Right lobe of liver (tissue), 6 donors: ENCODE measurements at regions not wholly inside any gene's neighbourhood (a gene's known extent, or its start where the extent isn't known, plus 50 kb on each side); places are given as distances from the start of the nearest gene placed in this dataset.
A peak's percentile ranks its signal among the peaks of the same experiment; 100 is the strongest.

ENCODE experiments used
- ATAC-seq, 4 donors: fragments of 200-7000 bp; cut with Tn5 transposase; one replicate each; pipeline ENCODE4 v1.9.1; 2020; ENCODE audit warnings: mild to moderate bottlenecking in 4 of 4, moderate library complexity in 4 of 4
- DNase-seq, 3 donors: peaks; one replicate each; pipeline ENCODE4 v3.0.0-alpha.2; 2020
- H3K27ac ChIP-seq, 3 donors: fragments of 200-600 bp; one replicate each; pipeline ENCODE4 v1.8.0; 2022
- H3K27me3 ChIP-seq, 2 donors: fragments of 200-600 bp; one replicate each; pipeline ENCODE4 v1.8.0; 2022
- H3K36me3 ChIP-seq, 4 donors: fragments of 200-600 bp; sonication (generic) in 1 of 4; one replicate each; pipeline versions ENCODE4 v1.5.1 to v1.8.0; 2017 to 2022; ENCODE audit warnings: control low read depth in 1 of 4
- H3K4me1 ChIP-seq, 4 donors: fragments of 200-600 bp; sonication (generic) in 1 of 4; one replicate each; pipeline versions ENCODE4 v1.5.1 to v1.8.0; 2017 to 2022; ENCODE audit warnings: control low read depth in 1 of 4
- H3K4me3 ChIP-seq, 3 donors: fragments of 200-600 bp; one replicate each; pipeline ENCODE4 v1.8.0; 2022
- H3K9me3 ChIP-seq, 4 donors: fragments of 200-600 bp; sonication (generic) in 1 of 4; one replicate each; pipeline versions ENCODE4 v1.5.1 to v1.8.0; 2017 to 2022; ENCODE audit warnings: control low read depth in 1 of 4
- POLR2A ChIP-seq: fragments of 450-650 bp; IDR thresholded peaks from one replicate; pipeline ENCODE4 v1.6.1; 2017; ENCODE audit warnings: antibody characterized with exemption, mild to moderate bottlenecking
- WGBS: methylation state at CpG from one replicate; pipeline ENCODE4 v1.1.6; 2018; ENCODE audit warnings: low coverage, low lambda C conversion rate; ENCODE audit not compliant: insufficient coverage; ENCODE audit errors: missing lambda C conversion rate; 5-methylcytosine and 5-hydroxymethylcytosine counted together
- intact Hi-C, 2 donors: fragments of 100-400 bp; cut with DNase I; formaldehyde crosslinking; loops; one replicate each; pipeline versions ENCODE4 v1.11.2 to v1.14.1; 2022
- TF ChIP-seq, protein P1 (sequence below), 4 donors: fragments of 200-600 bp in 3 of 4; fragments of 450-650 bp in 1 of 4; IDR thresholded peaks; one replicate each; pipeline versions ENCODE4 v1.5.1 to v1.8.0; 2016 to 2022; ENCODE audit warnings: antibody characterized with exemption in 4 of 4, mild to moderate bottlenecking in 2 of 4
- donor health status: DM: no; HTN: yes; CAD: no.
- donor health status: DM: no; HTN: no; CAD: no.
- donor health status: DM: no; HTN: no; CAD: no.
- donor health status: DM: no; HTN: yes; CAD: no.
- donor health status: DM: no; HTN: yes; CAD: no.

DNA sequence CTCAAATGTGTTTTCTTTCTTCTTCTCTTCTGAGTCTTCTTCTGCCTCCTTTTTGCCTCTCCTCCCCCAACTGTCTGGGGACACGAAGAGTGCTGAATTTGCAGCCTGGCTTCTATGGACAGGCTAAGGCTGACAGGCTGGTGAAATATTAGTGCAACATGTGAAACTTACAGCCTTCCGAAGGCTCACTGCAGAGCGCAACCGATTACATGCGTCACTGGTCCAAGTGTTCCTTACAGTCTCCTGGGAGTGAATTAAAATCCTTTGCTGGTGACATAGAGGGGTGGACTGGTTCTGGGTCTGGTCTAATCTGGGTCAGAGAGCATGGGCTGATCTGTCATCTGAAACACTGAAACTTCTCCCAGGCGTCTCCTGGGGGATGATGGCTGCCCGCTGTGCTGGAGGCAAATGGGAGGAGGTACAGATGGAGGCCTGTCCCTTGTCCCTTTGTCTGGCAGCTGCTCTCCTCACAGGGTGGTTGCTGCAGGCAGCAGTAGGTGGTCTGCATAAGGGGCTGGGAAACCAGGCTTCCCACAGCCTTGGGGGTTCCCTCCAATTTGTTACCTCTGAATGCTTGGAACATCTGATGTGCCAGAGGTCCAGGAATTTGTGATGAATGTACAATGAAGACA, 143.8 kb upstream of the BMPER start:
- intact Hi-C loops: no loop called here
- peak overlapping the region in 1 of 3 donors; percentile 20 for H3K27ac ChIP-seq
- H3K4me1 ChIP-seq: no peaks in the 10 kb centered on the region
- no peak for TF ChIP-seq POLR2A
- H3K9me3 ChIP-seq: no peaks in the 10 kb centered on the region
- no peaks in the 10 kb centered on the region for H3K36me3 ChIP-seq
- WGBS: 90% methylated on average over 5 of the region's 7 CpGs
- ATAC-seq (peak in 3 of 4 donors; percentile 7 to 42 (median 16)), DNase-seq (no peak)
- no peaks in the 10 kb centered on the region for H3K27me3 ChIP-seq
- no peak overlapping the region for H3K4me3 ChIP-seq

DNA sequence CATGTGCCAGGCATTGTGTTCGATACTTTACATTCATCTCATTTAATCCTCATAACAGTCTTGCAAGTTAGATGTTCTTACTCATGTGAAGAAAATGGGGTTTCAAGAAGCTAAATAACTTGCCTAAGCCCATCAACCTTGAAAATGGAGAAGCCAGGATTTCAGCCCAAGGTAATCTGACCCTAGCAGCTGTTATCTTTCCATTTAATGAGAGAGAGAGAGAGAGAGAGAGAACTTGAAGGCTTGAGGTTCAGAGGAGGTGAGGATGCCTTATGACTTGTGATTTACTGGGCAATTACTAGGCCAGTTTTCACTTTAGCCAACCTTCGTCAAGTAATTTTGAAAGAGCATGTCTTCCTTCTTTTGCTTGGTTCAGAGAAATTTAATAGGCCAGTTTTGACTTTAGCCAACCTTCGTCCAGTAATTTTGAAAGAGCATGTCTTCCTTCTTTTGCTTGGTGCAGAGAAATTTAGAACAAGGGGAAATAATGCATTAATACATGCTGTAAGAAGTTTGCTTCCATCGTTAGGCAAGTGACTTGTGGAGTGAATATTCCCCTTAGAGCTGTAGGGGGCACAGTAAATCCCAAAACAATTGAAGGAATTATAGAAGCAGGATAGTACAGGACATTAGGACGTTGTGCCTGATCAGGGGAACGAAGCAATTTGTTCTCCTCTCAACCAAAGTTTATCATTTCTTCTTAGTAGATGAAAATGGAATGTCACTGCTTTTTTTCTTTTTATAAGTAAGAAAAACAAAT, 143.0 kb upstream of the BMPER start:
- DNase-seq: no peak
- intact Hi-C loops: no loop called here
- Histone ChIP-seq H3K9me3 (no peaks in the 10 kb centered on the region), H3K36me3 (no peaks in the 10 kb centered on the region), H3K4me3 (no peak overlapping the region), H3K4me1 (no peaks in the 10 kb centered on the region), H3K27ac (peak overlapping the region in 1 of 3 donors; percentile 20), H3K27me3 (no peaks in the 10 kb centered on the region)
- no peak for ATAC-seq
- WGBS: 60% methylated on average over 6 of the region's 6 CpGs
- no peak for TF ChIP-seq POLR2A
- TF ChIP-seq, protein P1, sequence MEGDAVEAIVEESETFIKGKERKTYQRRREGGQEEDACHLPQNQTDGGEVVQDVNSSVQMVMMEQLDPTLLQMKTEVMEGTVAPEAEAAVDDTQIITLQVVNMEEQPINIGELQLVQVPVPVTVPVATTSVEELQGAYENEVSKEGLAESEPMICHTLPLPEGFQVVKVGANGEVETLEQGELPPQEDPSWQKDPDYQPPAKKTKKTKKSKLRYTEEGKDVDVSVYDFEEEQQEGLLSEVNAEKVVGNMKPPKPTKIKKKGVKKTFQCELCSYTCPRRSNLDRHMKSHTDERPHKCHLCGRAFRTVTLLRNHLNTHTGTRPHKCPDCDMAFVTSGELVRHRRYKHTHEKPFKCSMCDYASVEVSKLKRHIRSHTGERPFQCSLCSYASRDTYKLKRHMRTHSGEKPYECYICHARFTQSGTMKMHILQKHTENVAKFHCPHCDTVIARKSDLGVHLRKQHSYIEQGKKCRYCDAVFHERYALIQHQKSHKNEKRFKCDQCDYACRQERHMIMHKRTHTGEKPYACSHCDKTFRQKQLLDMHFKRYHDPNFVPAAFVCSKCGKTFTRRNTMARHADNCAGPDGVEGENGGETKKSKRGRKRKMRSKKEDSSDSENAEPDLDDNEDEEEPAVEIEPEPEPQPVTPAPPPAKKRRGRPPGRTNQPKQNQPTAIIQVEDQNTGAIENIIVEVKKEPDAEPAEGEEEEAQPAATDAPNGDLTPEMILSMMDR (IDR thresholded peaks at IDR 0.05): no peak

DNA sequence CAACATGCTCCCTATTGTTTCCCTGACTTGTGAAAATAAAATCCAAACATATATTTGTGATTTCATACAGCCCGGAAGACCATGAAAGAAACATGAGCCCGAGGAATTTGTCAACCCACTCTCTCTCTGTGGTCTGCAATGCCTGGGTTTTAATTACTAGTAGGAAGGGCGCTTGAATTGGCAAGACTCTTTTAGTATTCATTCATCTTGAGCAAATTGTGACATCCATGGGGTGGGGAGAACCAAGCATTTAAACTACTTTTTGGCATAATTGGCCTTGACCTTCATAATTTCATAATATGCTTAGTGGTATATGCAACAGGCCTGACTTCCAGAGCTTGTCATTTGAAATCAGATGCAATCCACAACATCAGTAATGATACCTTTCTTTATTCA, 142.4 kb upstream of the BMPER start:
- Histone ChIP-seq H3K4me3 (no peak overlapping the region), H3K27me3 (no peaks in the 10 kb centered on the region), H3K36me3 (no peaks in the 10 kb centered on the region), H3K4me1 (no peaks in the 10 kb centered on the region), H3K9me3 (no peaks in the 10 kb centered on the region), H3K27ac (no peak overlapping the region)
- intact Hi-C loops: no loop called here
- WGBS: 89% methylated on average over 3 of the region's 3 CpGs
- no peak for DNase-seq
- ATAC-seq: no peak
- TF ChIP-seq POLR2A: no peak
- TF ChIP-seq, protein P1 (IDR thresholded peaks at IDR 0.05): no peak

DNA sequence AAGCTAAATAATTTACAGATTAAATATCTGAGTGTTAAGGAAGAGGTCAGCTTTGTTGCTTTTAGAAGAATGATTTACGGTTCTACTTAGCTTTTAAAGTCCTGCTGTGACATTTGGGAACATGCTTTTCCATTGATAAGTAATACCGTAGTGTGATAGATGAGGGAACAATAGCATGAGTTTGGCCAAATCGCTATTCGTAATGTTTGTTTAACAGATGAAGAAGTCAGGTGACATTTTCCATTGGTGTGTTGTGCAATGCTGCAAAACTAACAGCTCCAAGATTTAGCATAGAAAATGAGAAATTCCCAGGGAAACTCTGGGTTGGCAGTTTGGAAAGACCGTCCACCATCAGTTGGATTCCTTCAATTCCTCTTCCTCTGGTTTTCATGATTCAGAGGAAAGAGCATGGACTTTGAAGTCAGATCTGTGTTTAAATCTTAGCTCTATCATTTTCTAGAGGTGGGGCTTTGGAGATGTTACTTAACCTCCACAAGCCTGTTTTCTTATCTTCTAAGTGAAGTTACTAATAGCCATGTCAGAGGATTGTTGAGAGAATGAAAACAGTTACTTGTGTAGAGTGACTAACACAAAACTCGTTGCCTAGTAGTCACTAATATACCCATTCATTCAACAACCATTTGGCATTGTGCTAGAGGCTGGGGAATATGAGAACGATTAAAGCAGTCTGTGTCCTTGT, 140.4 kb upstream of the BMPER start:
- DNase-seq (no peak), ATAC-seq (peak; percentile 34 to 73 (median 60))
- TF ChIP-seq, protein P1 (IDR thresholded peaks at IDR 0.05): no peak
- no peak for TF ChIP-seq POLR2A
- no peak overlapping the region for H3K4me3 ChIP-seq
- WGBS: 41% methylated on average over 7 of the region's 7 CpGs
- no peak overlapping the region for H3K27ac ChIP-seq
- no peaks in the 10 kb centered on the region for H3K9me3 ChIP-seq
- no peaks in the 10 kb centered on the region for H3K4me1 ChIP-seq
- intact Hi-C loops: no loop called here
- H3K36me3 ChIP-seq: no peaks in the 10 kb centered on the region
- no peaks in the 10 kb centered on the region for H3K27me3 ChIP-seq

DNA sequence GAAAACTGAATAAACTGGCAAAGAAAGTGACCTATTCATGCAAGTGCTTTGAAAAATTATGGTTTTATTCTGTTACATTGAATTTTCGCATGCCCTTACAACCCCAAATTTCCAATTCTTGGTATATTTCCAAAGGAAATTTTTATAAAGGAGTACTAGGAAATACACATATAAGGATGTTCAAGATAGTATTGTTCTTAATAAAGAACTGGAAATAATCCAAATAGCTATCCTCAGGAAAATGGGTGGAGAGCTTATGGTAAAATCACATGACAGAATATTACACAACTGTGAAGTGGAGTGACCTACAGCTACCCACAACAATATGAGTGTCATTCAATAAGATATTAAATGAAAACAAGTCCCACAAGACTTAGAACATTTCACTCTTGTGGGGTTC, 138.9 kb upstream of the BMPER start:
- no peak overlapping the region for H3K27ac ChIP-seq
- no peak for DNase-seq
- intact Hi-C loops: no loop called here
- no peaks in the 10 kb centered on the region for H3K9me3 ChIP-seq
- peak in 3 of 4 donors; percentile 18 to 38 (median 27) for ATAC-seq
- WGBS: 0% methylated on average over 1 of the region's 1 CpG
- no peaks in the 10 kb centered on the region for H3K4me1 ChIP-seq
- no peak overlapping the region for H3K4me3 ChIP-seq
- no peaks in the 10 kb centered on the region for H3K36me3 ChIP-seq
- TF ChIP-seq POLR2A: no peak
- TF ChIP-seq, protein P1 (IDR thresholded peaks at IDR 0.05): no peak
- no peaks in the 10 kb centered on the region for H3K27me3 ChIP-seq
